ENCODE measurements at regions not wholly inside any gene's neighbourhood (a gene's known extent, or its start where the extent isn't known, plus 50 kb on each side); places are given as distances from the start of the nearest gene placed in this dataset.

GRCh38 chr16:73404001-73404400 is 356.1 kb upstream of the ZFHX3 start (continued):
- TF ChIP-seq CHD7 (IDR thresholded peaks at IDR 0.05; ENCODE audit: insufficient replicate concordance, low read length) (no peak), CTCF (IDR thresholded peaks at IDR 0.05; ENCODE audit: control extremely low read depth in 1 of 3, insufficient read depth in 1 of 3, low read depth in 1 of 3, low read length in 3 of 3) (no peak), POLR2AphosphoS5 (IDR thresholded peaks at IDR 0.05; ENCODE audit: low read depth, low read length) (no peak), CHD2 (IDR thresholded peaks at IDR 0.05; ENCODE audit: low read length) (no peak), EZH2 (IDR thresholded peaks at IDR 0.05; ENCODE audit: low read depth, low read length, severe bottlenecking) (no peak)

Data from H1 (cell line).